Fibroblast of skin of scalp (primary cell): ENCODE measurements at regions not wholly inside any gene's neighbourhood (a gene's known extent, or its start where the extent isn't known, plus 50 kb on each side); places are given as distances from the start of the nearest gene placed in this dataset.
A peak's percentile ranks its signal among the peaks of the same experiment; 100 is the strongest.
"Not testable (repeated sequence)": the region's sequence is repeated elsewhere in the genome, so short reads cannot be mapped to it uniquely, and the experiment has no call there.

Experiments used
- DNase-seq: peaks from one replicate; pipeline ENCODE4 v3.0.0-alpha.2; 2013

DNA sequence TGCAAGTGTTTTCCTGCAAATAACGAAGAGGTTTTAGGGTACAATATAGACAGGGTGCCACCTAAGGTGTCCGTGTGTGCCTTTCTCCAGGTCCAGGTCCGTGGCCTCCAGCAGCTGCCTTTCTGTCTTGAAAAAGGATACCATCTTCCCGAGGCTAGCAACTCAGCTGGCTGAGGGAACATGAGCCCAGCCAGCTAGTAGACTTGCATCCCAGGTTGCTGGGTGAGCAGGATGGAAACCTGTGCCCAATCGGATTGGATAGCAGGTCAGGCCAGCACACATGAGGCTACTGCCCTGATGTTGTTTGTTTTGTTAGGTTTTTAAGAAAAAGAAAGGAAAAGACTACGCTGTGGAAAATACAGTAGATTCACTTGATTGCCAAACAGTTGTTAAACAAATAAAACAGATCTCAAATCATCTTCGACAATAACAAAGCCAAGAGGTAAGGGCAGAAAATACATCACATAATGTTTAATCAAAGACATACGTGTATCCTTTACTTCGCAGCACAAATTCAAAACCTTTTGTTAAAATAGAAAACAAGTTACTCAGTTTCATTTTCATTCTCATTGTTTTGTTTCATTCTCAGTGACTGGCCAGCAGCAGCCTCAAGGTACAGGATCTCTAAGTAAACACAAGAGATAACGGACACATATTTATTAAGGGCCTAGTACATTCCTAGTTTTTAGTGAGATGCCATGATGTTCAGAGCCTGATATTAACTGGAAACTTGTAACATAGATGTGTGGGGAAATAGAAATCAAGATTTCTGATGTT is 661.2 kb upstream of the NR2F2 start:
- no peak for DNase-seq

GRCh38 chr15:95674031-95674430 is 656.5 kb upstream of the NR2F2 start:
- DNase-seq, result no peak

- no peak for DNase-seq
These were observed 654.0 kb upstream of the NR2F2 start for GRCh38 chr15:95676500-95676899.

DNA sequence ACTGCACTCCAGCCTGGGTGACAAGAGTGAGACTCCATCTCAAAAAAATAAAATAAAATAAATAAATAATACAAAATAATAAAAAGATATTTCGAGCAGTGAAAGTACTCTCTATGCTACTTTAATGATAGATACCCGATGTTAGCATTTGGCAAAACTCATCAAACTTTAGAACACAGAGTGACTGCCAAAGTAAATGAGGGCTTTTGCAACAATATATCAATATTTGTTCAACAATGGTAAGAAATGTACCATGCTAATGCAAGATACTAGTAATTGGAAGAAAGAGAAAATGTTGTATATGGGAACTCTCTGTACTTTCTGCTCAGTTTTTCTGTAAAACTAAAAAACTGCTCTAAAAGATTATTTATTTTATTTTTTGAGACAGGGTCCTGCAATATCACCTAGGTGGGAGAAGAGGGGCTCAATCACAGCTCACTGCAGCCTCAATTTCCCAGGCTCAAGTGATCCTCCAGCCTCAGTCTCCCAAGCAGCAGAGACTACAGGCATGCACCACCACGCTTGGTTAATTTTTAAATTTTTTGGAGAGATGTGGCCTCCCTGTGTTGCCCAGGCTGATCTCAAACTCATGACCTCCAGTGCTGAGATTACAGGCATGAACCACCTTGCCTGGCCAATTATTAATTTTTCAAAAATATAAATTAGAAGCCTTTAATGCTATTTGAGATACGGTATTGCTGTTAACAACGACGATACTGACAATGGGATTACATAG is 650.5 kb upstream of the NR2F2 start:
- DNase-seq, result no peak

DNA sequence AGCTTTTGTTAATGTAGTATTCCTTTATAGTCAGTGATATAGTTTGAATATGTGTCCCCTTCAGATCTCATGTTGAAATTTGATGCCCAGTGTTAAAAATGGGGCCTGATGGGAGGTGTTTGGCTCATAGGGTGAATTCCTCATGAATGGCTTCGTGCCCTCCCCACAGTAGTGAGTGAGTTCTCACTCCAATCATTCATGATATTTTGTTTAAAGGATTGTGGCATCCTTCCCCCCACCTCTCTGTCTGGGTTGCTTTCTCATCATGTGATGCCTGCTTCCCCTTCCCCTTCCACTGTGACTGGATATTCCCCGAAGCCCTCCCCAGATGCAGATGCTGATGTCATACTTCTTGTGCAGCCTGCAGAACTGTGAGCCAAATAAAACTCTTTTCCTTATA is 649.8 kb upstream of the NR2F2 start:
- DNase-seq, result peak; percentile 23

DNA sequence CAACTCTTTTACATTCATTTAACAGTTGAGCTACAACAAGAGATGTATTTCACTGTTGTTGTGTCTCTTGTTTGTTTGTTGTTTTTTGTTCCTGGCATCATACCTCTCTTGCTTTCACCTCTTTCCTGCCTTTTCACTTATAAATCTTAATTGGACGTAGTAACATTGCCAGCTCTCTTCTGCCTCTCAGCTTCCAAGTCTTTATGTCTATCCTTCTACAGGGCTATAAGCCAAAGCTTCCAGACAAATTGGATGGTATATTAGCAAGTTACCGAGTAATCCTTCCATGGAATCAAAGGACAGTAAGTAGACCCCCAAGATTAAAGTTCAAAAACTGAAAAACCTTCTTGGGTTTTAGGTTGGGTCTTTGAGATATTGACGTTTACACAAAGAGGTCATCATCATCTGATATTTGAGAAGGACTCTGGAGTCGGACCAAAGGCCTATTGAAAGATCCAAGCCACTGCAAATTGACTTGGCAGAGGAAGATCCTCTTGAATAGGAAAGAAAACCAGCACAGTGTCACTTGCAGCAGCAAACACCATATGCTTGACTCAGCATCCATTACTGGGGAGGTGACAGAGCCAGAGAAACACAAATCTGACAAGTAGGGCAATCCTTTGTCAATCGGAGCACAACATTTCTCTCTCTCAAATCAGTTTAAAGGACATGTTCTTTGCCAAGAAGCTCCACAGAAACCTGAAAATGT is 648.5 kb upstream of the NR2F2 start:
- no peak for DNase-seq

- no peak for DNase-seq
These were observed 646.4 kb upstream of the NR2F2 start for GRCh38 chr15:95684126-95684525.

- DNase-seq, result peak; percentile 62
These were observed 645.8 kb upstream of the NR2F2 start for GRCh38 chr15:95684693-95685115.

- DNase-seq, result peak; percentile 50
These were observed 643.4 kb upstream of the NR2F2 start for GRCh38 chr15:95687061-95687460.

- no peak for DNase-seq
These were observed 642.8 kb upstream of the NR2F2 start for GRCh38 chr15:95687686-95688085.

- no peak for DNase-seq
These were observed 639.7 kb upstream of the NR2F2 start for GRCh38 chr15:95690631-95691340.

- DNase-seq, result no peak
These were observed 636.6 kb upstream of the NR2F2 start for GRCh38 chr15:95693917-95694316.

GRCh38 chr15:95698230-95698629 is 632.3 kb upstream of the NR2F2 start:
- no peak for DNase-seq

DNA sequence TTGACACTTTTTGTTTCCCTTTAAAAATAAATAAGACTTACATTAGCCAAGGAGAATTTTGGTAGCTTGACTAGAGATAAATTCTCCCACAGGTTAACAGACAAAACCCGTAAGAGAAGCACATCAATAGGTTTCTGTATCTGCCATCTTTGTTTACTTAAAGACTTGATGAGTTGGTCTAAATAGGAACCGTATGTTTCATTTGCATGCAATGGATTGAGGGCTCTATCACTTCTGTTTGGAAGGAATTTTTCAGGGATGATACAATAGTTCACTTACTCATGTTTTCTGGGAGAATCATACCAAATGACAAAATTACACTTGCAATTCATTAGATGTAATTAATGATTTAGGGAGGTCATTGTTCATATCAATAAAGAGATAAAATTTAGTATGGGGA is 631.5 kb upstream of the NR2F2 start:
- peak; percentile 9 for DNase-seq

GRCh38 chr15:95699578-95699977 is 630.9 kb upstream of the NR2F2 start:
- no peak for DNase-seq

- not testable (repeated sequence) for DNase-seq
These were observed 629.8 kb upstream of the NR2F2 start for GRCh38 chr15:95700692-95701091.

DNA sequence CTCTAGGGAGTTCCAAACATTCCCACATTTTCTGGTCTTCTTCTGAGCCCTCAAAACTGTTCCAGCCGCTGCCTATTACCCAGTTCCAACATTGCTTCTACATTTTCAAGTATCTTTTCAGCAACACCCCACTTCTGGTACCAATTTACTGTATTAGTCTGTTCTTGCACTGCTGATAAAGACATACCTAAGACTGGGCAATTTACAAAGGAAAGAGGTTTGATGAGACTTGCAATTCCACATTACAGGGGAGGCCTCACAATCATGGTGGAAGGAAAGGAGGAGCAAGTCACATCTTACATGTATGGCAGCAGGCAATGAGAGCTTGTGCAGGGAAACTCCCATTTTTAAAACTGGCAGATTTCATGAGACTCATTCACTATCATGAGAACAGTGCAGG is 629.1 kb upstream of the NR2F2 start:
- no peak for DNase-seq

- DNase-seq, result no peak
These were observed 620.4 kb upstream of the NR2F2 start for GRCh38 chr15:95709959-95710695.

DNA sequence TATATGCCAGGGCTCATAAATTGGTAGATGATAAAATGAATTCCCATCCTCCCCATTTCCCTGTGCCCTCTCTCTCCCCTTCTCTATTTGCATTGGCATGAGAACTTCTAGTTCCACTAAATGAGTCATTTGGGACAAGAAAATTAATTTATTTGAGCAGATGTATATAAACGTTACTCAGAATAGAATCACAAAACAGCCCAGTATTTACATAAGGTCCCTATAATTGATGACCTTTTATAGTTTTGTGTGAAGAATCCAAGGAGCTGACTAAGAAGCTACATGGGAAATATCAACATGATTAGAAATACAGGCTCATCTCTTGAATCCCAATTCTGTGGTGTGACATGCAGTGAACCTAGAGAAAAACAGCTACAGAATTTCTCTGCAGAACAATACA is 617.7 kb upstream of the NR2F2 start:
- peak; percentile 31 for DNase-seq

DNA sequence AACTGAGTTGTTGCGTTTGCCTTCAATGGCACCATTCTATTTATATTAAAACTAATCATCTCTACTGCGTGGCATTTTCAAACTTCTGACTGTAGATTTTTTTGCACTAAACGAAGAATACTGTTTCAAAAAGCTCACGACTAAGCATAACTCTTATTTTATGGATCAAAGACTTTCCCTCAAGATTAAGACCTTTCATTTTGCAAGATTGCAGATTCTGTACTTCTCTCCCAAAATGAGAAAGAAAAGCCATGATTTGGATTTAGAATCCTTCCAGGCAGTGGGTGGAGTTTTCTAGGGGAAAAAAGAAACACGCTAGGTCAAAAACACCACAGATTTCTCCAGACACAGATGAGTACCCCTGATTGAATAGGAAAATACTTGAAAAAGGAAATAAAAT is 617.2 kb upstream of the NR2F2 start:
- DNase-seq, result no peak

DNA sequence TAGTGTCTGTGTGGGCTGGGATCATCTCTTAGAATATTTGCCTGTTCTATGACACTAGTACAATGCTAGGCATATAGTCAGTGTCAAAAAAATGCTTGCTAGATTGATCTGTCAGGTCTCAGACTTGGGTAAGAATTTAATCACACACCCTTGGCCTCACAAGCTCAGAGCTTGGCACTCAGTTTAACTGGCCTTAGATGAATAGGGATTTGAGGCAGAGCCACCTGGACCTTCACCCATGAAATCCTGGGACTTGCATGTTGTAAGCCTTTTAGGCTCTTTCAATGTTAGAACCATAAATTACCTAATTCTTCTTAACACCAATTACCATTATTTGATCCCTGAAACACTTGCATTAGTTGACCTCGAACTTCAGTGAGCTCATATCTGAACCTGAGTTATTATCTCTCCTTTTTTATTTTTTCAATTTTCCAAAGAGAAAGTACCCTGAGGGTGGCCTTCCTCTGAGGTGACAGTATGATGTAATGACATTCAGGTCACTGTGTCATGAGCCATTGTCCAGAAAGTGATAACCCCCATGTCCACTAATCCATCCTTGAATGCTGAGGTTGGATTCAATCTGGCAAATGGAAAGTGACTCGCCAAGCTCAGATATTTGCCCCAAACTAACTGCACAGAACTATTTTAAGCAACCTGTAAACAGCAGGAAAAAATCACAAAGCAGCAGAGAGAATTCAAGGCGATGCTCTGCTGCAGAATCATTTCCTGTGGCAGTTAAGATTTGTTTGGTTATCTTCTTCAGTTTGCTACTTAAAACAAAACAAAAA is 615.2 kb upstream of the NR2F2 start:
- no peak for DNase-seq
